Transverse colon (tissue), 4 donors: ENCODE measurements at regions not wholly inside any gene's neighbourhood (a gene's known extent, or its start where the extent isn't known, plus 50 kb on each side); places are given as distances from the start of the nearest gene placed in this dataset.

Source experiments
- DNase-seq: peaks from one replicate; pipeline ENCODE4 v3.0.0-alpha.2; 2019
- H3K27ac ChIP-seq, 4 donors: fragments of 200-600 bp; sonication (generic); 2 replicates each; pipeline ENCODE4 v1.5.1; 2016 to 2018; ENCODE audit warnings: inconsistent platforms in 4 of 4
- H3K27me3 ChIP-seq: fragments of 200-600 bp; sonication (generic); 2 replicates; pipeline ENCODE4 v1.5.1; 2017; ENCODE audit warnings: inconsistent platforms
- H3K36me3 ChIP-seq, 4 donors: fragments of 200-600 bp; sonication (generic); 2 replicates each; pipeline ENCODE4 v1.5.1; 2017 to 2019; ENCODE audit warnings: inconsistent platforms in 4 of 4
- H3K4me1 ChIP-seq, 4 donors: fragments of 200-600 bp; sonication (generic); 2 replicates each; pipeline ENCODE4 v1.5.1; 2017 to 2020; ENCODE audit warnings: inconsistent platforms in 4 of 4
- H3K4me3 ChIP-seq, 4 donors: fragments of 200-600 bp; sonication (generic); 1 replicate in 1 of 4; 2 replicates in 3 of 4; pipeline versions ENCODE4 v1.5.1 to v1.6.1; 2017 to 2019; ENCODE audit warnings: inconsistent platforms in 4 of 4
- H3K9me3 ChIP-seq, 2 donors: fragments of 200-600 bp; sonication (generic); 2 replicates each; pipeline ENCODE4 v1.5.1; 2017 to 2019; ENCODE audit warnings: inconsistent platforms in 2 of 2
- CTCF ChIP-seq, 5 experiments: fragments of 200-600 bp in 3 of 5; fragments of 450-650 bp in 2 of 5; sonication (generic) in 3 of 5; IDR thresholded peaks; 1 replicate in 2 of 5; 2 replicates in 3 of 5; pipeline ENCODE4 v1.5.1; 2016 to 2017; ENCODE audit warnings: antibody characterized with exemption in 5 of 5, inconsistent platforms in 3 of 5, mild to moderate bottlenecking in 2 of 5, moderate library complexity in 1 of 5
- EP300 ChIP-seq: sonication (generic); formaldehyde crosslinking; IDR thresholded peaks from one replicate; pipeline ENCODE4 v1.6.1; 2017; ENCODE audit warnings: antibody characterized with exemption, low read depth
- POLR2A ChIP-seq: fragments of 450-650 bp; IDR thresholded peaks from one replicate; pipeline ENCODE4 v1.6.1; 2016; ENCODE audit warnings: antibody characterized with exemption, mild to moderate bottlenecking, moderate library complexity
- POLR2AphosphoS5 ChIP-seq, 3 donors: sonication (generic); formaldehyde crosslinking; IDR thresholded peaks; one replicate each; pipeline ENCODE4 v1.6.1; 2016; ENCODE audit warnings: antibody characterized with exemption in 3 of 3
- WGBS, 2 donors: methylation state at CpG; one replicate each; pipeline ENCODE4 v1.1.5; 2018; ENCODE audit warnings: low coverage in 1 of 2; 5-methylcytosine and 5-hydroxymethylcytosine counted together
- in situ Hi-C, 4 donors: fragments of 200-750 bp; cut with MboI; loops; one replicate each; pipeline versions ENCODE4 v1.15.0 to v1.15.1; 2017; ENCODE audit warnings: low sequenced_read_pairs in 3 of 4, low pct_ligation_motif_present in 1 of 4, low pct_unique_long_range_greater_than_20kb in 1 of 4
- intact Hi-C: fragments of 100-400 bp; cut with DNase I; formaldehyde crosslinking; loops from one replicate; pipeline ENCODE4 v1.15.1; 2023; ENCODE audit warnings: low total_unique reads

GRCh38 chr14:34070917-34071407 lies 120.1 kb upstream of the EGLN3 start:
- in situ Hi-C loops: no loop called here
- no peak for DNase-seq

GRCh38 chr14:34069854-34070582 lies 119.1 kb upstream of the EGLN3 start:
- TF ChIP-seq EP300 (no peak), POLR2AphosphoS5 (IDR thresholded peaks at IDR 0.05) (no peak)
- 38 to 75% methylated on average over 3 of the region's 3 CpGs for WGBS, 2 donors
- Histone ChIP-seq H3K4me1 (peaks cover 0 to 9% (median 0%) of the 10 kb centered on the region in 4 donors), H3K27ac (no peak overlapping the region), H3K9me3 (peaks cover 0 to 4% of the 10 kb centered on the region in 2 donors), H3K27me3 (no peaks in the 10 kb centered on the region), H3K4me3 (no peak overlapping the region), H3K36me3 (no peaks in the 10 kb centered on the region)
- in situ Hi-C loops: no loop called here
- no peak for DNase-seq
- intact Hi-C loops: loop anchor here (10.0 kb wide), 1 partner anchor 145 kb away; no protein-coding TSS in a partner anchor

More at GRCh38 chr14:34070917-34071407, 120.1 kb upstream of the EGLN3 start:
- 79 to 88% methylated on average over 3 of the region's 3 CpGs for WGBS, 2 donors
- intact Hi-C loops: no loop called here
- peaks cover 0 to 4% of the 10 kb centered on the region in 2 donors for H3K9me3 ChIP-seq
- no peaks in the 10 kb centered on the region for H3K36me3 ChIP-seq
- peaks cover 0 to 9% (median 0%) of the 10 kb centered on the region in 4 donors for H3K4me1 ChIP-seq
- TF ChIP-seq EP300 (no peak), POLR2A (no peak)
- H3K4me3 ChIP-seq: no peak overlapping the region
- H3K27ac ChIP-seq: no peak overlapping the region
- H3K27me3 ChIP-seq: no peaks in the 10 kb centered on the region

GRCh38 chr14:34067587-34067986 lies 116.7 kb upstream of the EGLN3 start:
- Histone ChIP-seq H3K27ac (no peak overlapping the region), H3K27me3 (no peaks in the 10 kb centered on the region), H3K9me3 (peaks cover 0 to under 1% of the 10 kb centered on the region in 2 donors), H3K4me1 (peaks cover 0 to 9% (median 0%) of the 10 kb centered on the region in 4 donors), H3K36me3 (no peaks in the 10 kb centered on the region), H3K4me3 (no peak overlapping the region)
- WGBS, 2 donors: 85 to 100% methylated on average over 1 to 3 of the region's 3 CpGs
- DNase-seq: no peak
- intact Hi-C loops (loop anchor here (10.0 kb wide), 1 partner anchor 147 kb away; no protein-coding TSS in a partner anchor), in situ Hi-C loops (no loop called here)
- TF ChIP-seq POLR2AphosphoS5 (IDR thresholded peaks at IDR 0.05): no peak
- TF ChIP-seq CTCF (IDR thresholded peaks at IDR 0.05): no peak
- no peak for TF ChIP-seq EP300
- TF ChIP-seq POLR2A: no peak

- in situ Hi-C loops: no loop called here
- TF ChIP-seq EP300: no peak
- Histone ChIP-seq H3K27me3 (no peaks in the 10 kb centered on the region), H3K4me3 (no peak overlapping the region), H3K27ac (no peak overlapping the region), H3K9me3 (no peaks in the 10 kb centered on the region), H3K36me3 (no peaks in the 10 kb centered on the region), H3K4me1 (peaks cover 0 to 11% (median under 1%) of the 10 kb centered on the region in 4 donors)
- DNase-seq: no peak
- WGBS, 2 donors: 86 to 91% methylated on average over 2 to 4 of the region's 4 CpGs
- intact Hi-C loops: loop anchor here (10.0 kb wide), 1 partner anchor 149 kb away; no protein-coding TSS in a partner anchor
Measured at GRCh38 chr14:34065690-34066391, 115.0 kb upstream of the EGLN3 start.

- 84 to 85% methylated on average over 2 to 4 of the region's 4 CpGs for WGBS, 2 donors
- Histone ChIP-seq H3K4me1 (peaks cover 0 to 15% (median 2%) of the 10 kb centered on the region in 4 donors), H3K27ac (no peak overlapping the region), H3K9me3 (no peaks in the 10 kb centered on the region), H3K4me3 (no peak overlapping the region), H3K36me3 (no peaks in the 10 kb centered on the region), H3K27me3 (no peaks in the 10 kb centered on the region)
- in situ Hi-C loops (no loop called here), intact Hi-C loops (loop anchor here (10.0 kb wide), 1 partner anchor 150 kb away; no protein-coding TSS in a partner anchor)
- TF ChIP-seq POLR2AphosphoS5 (IDR thresholded peaks at IDR 0.05) (no peak), POLR2A (no peak), EP300 (no peak), CTCF (IDR thresholded peaks at IDR 0.05) (no peak)
- no peak for DNase-seq
Measured at GRCh38 chr14:34065236-34065635, 114.4 kb upstream of the EGLN3 start.
